Natural killer cell (primary cell): ENCODE measurements at regions not wholly inside any gene's neighbourhood (a gene's known extent, or its start where the extent isn't known, plus 50 kb on each side); places are given as distances from the start of the nearest gene placed in this dataset.
A peak's percentile ranks its signal among the peaks of the same experiment; 100 is the strongest.

Source experiments
- ATAC-seq, 3 donors: fragments of 150-1000 bp in 2 of 3; fragments of 200-7000 bp in 1 of 3; cut with Tn5 transposase; 1 replicate in 1 of 3; 2 replicates in 2 of 3; pipeline ENCODE4 v1.10.0; 2021; ENCODE audit warnings: mild to moderate bottlenecking in 2 of 3, moderate library complexity in 2 of 3
- DNase-seq, 2 donors: peaks; one replicate each; pipeline versions ENCODE4 v3.0.0 to v3.0.0-alpha.2; 2013 to 2021; ENCODE audit warnings: mixed read lengths in 1 of 2
- H3K27ac ChIP-seq: one replicate; pipeline ENCODE4 v1.5.1; 2013; ENCODE audit warnings: mild to moderate bottlenecking, low read length
- H3K27me3 ChIP-seq: one replicate; pipeline ENCODE4 v1.6.1; 2013; ENCODE audit warnings: low read length; ENCODE audit not compliant: control insufficient read depth, insufficient read depth
- H3K36me3 ChIP-seq: one replicate; pipeline ENCODE4 v1.6.1; 2013; ENCODE audit warnings: low read length; ENCODE audit not compliant: control insufficient read depth, insufficient read depth
- H3K4me1 ChIP-seq: one replicate; pipeline ENCODE4 v1.6.1; 2013; ENCODE audit warnings: low read length; ENCODE audit not compliant: control insufficient read depth, insufficient read depth
- H3K4me3 ChIP-seq: one replicate; pipeline ENCODE4 v1.5.1; 2013; ENCODE audit warnings: low read length
- H3K9me3 ChIP-seq: one replicate; pipeline ENCODE4 v1.6.1; 2013; ENCODE audit warnings: low read length; ENCODE audit not compliant: control insufficient read depth, insufficient read depth
- H3K27ac Mint-ChIP-seq, 2 donors: one replicate each; pipeline ENCODE4 v1.8.0; 2022; ENCODE audit warnings: mild to moderate bottlenecking in 2 of 2, mixed read lengths in 2 of 2, moderate library complexity in 1 of 2
- H3K27me3 Mint-ChIP-seq, 2 donors: one replicate each; pipeline ENCODE4 v1.8.0; 2022; ENCODE audit warnings: low read depth in 2 of 2, mixed read lengths in 2 of 2
- H3K36me3 Mint-ChIP-seq: one replicate; pipeline ENCODE4 v1.8.0; 2022; ENCODE audit warnings: mixed read lengths
- H3K4me1 Mint-ChIP-seq, 2 donors: one replicate each; pipeline ENCODE4 v1.8.0; 2022; ENCODE audit warnings: mixed read lengths in 2 of 2
- H3K4me3 Mint-ChIP-seq: one replicate; pipeline ENCODE4 v1.8.0; 2022; ENCODE audit warnings: mild to moderate bottlenecking, moderate library complexity, mixed read lengths
- H3K9me3 Mint-ChIP-seq, 2 donors: one replicate each; pipeline ENCODE4 v1.8.0; 2022; ENCODE audit warnings: mixed read lengths in 2 of 2
- WGBS: methylation state at CpG from one replicate; pipeline ENCODE4 v1.1.7; 2013; ENCODE audit warnings: missing lambda C conversion rate; ENCODE audit not compliant: insufficient coverage; 5-methylcytosine and 5-hydroxymethylcytosine counted together
- intact Hi-C: fragments of 100-400 bp; cut with micrococcal nuclease; formaldehyde crosslinking; loops from one replicate; pipeline ENCODE4 v1.14.2; 2022
- TF ChIP-seq, protein P1 (sequence below): fragments of 200-600 bp; IDR thresholded peaks from one replicate; pipeline ENCODE4 v1.8.0; 2022; ENCODE audit warnings: antibody characterized with exemption

DNA sequence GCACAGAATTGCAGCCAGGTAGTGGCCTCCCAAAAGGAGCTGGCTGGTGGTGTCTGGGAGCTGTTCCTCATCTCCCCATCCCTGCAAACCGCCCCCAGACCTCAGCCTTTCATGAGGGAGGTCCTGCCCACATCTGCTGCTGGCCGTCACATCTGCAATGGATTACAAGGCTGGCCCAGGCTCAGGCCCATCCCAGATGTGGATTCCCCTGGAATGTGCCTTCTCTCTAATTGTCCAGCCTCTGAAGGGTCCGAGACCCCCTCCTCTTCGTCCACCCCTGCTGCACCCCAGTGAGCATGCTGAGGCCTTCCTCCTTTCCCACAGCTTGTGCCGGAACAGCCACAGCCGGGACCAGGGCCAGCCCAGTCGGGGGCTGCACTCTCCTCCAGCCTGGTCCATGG lies 115.0 kb upstream of the NALF2 start:
- no peak for DNase-seq
- Mint-ChIP-seq H3K9me3 (no peaks in the 10 kb centered on the region), H3K4me1 (no peaks in the 10 kb centered on the region), H3K27ac (no peak overlapping the region), H3K4me3 (no peak overlapping the region), H3K27me3 (peaks cover 7 to 35% of the 10 kb centered on the region in 2 donors), H3K36me3 (no peaks in the 10 kb centered on the region)
- H3K4me3 ChIP-seq: no peak overlapping the region
- ATAC-seq: no peak
- 79% methylated on average over 7 of the region's 7 CpGs for WGBS
- TF ChIP-seq, protein P1, sequence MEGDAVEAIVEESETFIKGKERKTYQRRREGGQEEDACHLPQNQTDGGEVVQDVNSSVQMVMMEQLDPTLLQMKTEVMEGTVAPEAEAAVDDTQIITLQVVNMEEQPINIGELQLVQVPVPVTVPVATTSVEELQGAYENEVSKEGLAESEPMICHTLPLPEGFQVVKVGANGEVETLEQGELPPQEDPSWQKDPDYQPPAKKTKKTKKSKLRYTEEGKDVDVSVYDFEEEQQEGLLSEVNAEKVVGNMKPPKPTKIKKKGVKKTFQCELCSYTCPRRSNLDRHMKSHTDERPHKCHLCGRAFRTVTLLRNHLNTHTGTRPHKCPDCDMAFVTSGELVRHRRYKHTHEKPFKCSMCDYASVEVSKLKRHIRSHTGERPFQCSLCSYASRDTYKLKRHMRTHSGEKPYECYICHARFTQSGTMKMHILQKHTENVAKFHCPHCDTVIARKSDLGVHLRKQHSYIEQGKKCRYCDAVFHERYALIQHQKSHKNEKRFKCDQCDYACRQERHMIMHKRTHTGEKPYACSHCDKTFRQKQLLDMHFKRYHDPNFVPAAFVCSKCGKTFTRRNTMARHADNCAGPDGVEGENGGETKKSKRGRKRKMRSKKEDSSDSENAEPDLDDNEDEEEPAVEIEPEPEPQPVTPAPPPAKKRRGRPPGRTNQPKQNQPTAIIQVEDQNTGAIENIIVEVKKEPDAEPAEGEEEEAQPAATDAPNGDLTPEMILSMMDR: no peak
- no peaks in the 10 kb centered on the region for H3K9me3 ChIP-seq
- H3K27ac ChIP-seq: no peak overlapping the region
- no peaks in the 10 kb centered on the region for H3K4me1 ChIP-seq
- H3K27me3 ChIP-seq: no peaks in the 10 kb centered on the region
- intact Hi-C loops: no loop called here
- no peaks in the 10 kb centered on the region for H3K36me3 ChIP-seq

DNA sequence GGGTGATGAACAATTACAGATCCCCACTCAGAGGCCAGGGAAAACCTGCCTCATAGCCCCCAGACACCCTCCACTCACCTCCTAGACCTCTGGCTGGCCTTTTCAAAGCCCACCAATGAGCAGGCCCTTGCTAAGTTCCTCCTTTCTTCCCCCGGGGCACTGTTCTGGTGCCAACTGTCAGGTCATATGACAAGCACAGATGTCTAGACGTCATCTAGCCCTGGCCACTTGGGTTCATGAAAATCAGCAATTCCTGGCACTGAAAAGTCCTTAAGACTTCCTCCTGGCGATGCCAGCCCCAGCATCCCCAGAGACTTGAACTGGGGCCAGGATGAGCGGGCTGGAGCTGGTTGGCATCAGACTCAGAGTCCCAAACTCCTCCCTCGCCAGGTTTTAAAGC lies 115.6 kb upstream of the NALF2 start:
- no peak for ATAC-seq
- no peak for DNase-seq
- Mint-ChIP-seq H3K9me3 (no peaks in the 10 kb centered on the region), H3K4me1 (no peaks in the 10 kb centered on the region), H3K4me3 (no peak overlapping the region), H3K27ac (no peak overlapping the region), H3K36me3 (no peaks in the 10 kb centered on the region), H3K27me3 (peaks cover 7 to 39% of the 10 kb centered on the region in 2 donors)
- no peaks in the 10 kb centered on the region for H3K4me1 ChIP-seq
- WGBS: 19% methylated on average over 5 of the region's 5 CpGs
- intact Hi-C loops: no loop called here
- no peak overlapping the region for H3K27ac ChIP-seq
- no peaks in the 10 kb centered on the region for H3K9me3 ChIP-seq
- no peak overlapping the region for H3K4me3 ChIP-seq
- TF ChIP-seq, protein P1: no peak
- no peaks in the 10 kb centered on the region for H3K36me3 ChIP-seq
- H3K27me3 ChIP-seq: no peaks in the 10 kb centered on the region

DNA sequence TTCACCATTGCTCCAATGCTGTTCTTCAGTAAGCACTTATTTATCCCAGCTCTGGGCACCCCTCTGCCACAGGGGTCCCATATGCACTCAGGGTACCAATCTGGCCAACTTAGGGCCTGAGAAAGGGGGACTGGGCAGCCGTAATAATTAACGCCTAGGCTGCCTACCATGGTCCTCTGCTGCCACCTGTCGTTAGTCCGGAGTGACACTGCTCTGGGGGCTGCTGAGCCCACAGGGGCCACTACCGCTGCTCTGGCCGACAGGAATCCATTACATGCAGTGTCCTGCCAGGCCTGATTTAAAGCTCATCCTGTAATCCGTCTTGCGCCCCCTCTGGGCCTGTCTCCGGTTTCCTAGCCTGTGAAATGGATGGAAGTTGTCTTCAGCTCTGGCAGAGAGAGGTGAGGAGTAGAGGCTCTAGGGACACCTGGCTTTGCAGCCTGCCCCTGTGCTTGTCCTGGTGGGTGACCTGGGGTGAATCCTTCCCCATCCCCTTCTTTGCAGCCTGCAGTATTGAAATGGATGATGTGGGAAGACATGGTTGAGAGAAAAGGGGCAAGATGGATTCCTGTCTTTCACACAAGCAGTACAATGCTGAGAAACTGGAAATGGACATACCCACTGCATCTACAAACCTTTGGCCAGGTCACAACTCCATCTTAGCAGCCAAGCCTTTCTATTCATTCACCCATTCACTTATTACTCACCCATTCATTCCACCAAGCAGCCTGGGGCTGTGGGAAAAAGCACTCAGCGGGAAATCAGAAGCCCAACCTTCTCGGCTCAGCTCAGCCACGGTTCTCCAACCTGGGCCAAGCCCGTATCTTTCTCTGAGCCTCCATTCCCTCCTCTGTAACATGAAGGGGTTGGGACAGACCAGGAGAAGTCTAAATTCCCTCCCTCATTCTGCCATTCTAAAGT lies 116.3 kb upstream of the NALF2 start:
- ATAC-seq (peak in 2 of 3 donors; percentile 31 to 75), DNase-seq (peak in 1 of 2 donors; percentile 45)
- no peaks in the 10 kb centered on the region for H3K4me1 Mint-ChIP-seq
- no peak overlapping the region for H3K27ac ChIP-seq
- intact Hi-C loops: no loop called here
- no peaks in the 10 kb centered on the region for H3K36me3 ChIP-seq
- no peak overlapping the region for H3K4me3 Mint-ChIP-seq
- WGBS: 29% methylated on average over 13 of the region's 13 CpGs
- no peaks in the 10 kb centered on the region for H3K27me3 ChIP-seq
- no peak overlapping the region for H3K27ac Mint-ChIP-seq
- H3K4me3 ChIP-seq: no peak overlapping the region
- H3K9me3 ChIP-seq: no peaks in the 10 kb centered on the region
- no peaks in the 10 kb centered on the region for H3K4me1 ChIP-seq
- no peaks in the 10 kb centered on the region for H3K9me3 Mint-ChIP-seq
- H3K36me3 Mint-ChIP-seq: no peaks in the 10 kb centered on the region
- TF ChIP-seq, protein P1: peak; percentile 32
- peaks cover 7 to 45% of the 10 kb centered on the region in 2 donors for H3K27me3 Mint-ChIP-seq

DNA sequence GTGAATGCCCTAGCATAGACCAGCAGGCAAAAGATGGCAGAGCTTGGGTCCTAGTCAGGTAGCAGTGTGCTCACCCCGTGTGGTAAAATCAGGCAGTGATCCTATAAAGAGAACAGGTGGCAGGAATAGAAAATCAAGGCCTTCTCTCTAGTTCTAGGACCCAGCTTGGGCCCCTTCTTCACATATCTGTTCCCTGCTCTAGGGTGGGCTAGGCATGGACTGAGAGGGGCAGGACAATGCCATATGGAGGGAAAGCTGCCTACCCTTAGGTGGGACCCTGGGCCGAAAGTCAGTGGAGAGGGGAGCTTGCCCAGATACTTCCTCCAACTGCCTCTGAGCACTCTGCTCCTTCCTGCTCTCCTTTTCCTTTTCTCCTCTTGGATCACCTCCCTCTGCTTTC lies 117.4 kb upstream of the NALF2 start:
- intact Hi-C loops: no loop called here
- Mint-ChIP-seq H3K4me1 (no peaks in the 10 kb centered on the region), H3K9me3 (no peaks in the 10 kb centered on the region), H3K36me3 (no peaks in the 10 kb centered on the region), H3K27me3 (peaks cover 7 to 53% of the 10 kb centered on the region in 2 donors), H3K4me3 (no peak overlapping the region), H3K27ac (no peak overlapping the region)
- no peak overlapping the region for H3K27ac ChIP-seq
- no peaks in the 10 kb centered on the region for H3K4me1 ChIP-seq
- H3K9me3 ChIP-seq: no peaks in the 10 kb centered on the region
- TF ChIP-seq, protein P1: no peak
- H3K4me3 ChIP-seq: no peak overlapping the region
- no peaks in the 10 kb centered on the region for H3K27me3 ChIP-seq
- no peaks in the 10 kb centered on the region for H3K36me3 ChIP-seq
- no peak for DNase-seq
- 81% methylated on average over 2 of the region's 2 CpGs for WGBS
- ATAC-seq: no peak
